WTC11 (cell line): ENCODE measurements at regions not wholly inside any gene's neighbourhood (a gene's known extent, or its start where the extent isn't known, plus 50 kb on each side); places are given as distances from the start of the nearest gene placed in this dataset.

Experiments
- ATAC-seq: fragments of 200-7000 bp; cut with Tn5 transposase; 2 replicates; pipeline ENCODE4 v1.10.0; 2021; ENCODE audit warnings: mild to moderate bottlenecking, moderate library complexity
- CTCF ChIA-PET: fragments of 300-600 bp; sonication (Branson Sonifier 250); formaldehyde crosslinking; loops from one replicate; lab custom pipeline; 2021; ENCODE audit warnings: antibody characterized with exemption; lab: Charles Lee
- POLR2A ChIA-PET: fragments of 350-600 bp; sonication (Branson Sonifier 250); formaldehyde crosslinking; loops from one replicate; lab custom pipeline; 2021; ENCODE audit warnings: antibody characterized with exemption; lab: Charles Lee
- DNase-seq: peaks from one replicate; pipeline ENCODE4 v3.0.0; 2021; ENCODE audit warnings: low spot score
- H3K27ac Mint-ChIP-seq: 2 replicates; pipeline ENCODE4 v1.8.0; 2021; ENCODE audit warnings: mixed read lengths
- H3K27me3 Mint-ChIP-seq: 2 replicates; pipeline ENCODE4 v1.8.0; 2021; ENCODE audit warnings: low read depth, mild to moderate bottlenecking, moderate library complexity, mixed read lengths
- H3K36me3 Mint-ChIP-seq: 2 replicates; pipeline ENCODE4 v1.8.0; 2021; ENCODE audit warnings: mixed read lengths
- H3K4me1 Mint-ChIP-seq: 2 replicates; pipeline ENCODE4 v1.8.0; 2022; ENCODE audit warnings: mixed read lengths
- H3K4me3 Mint-ChIP-seq: 2 replicates; pipeline ENCODE4 v1.8.0; 2021; ENCODE audit warnings: mild to moderate bottlenecking, moderate library complexity, mixed read lengths
- H3K9me3 Mint-ChIP-seq: 2 replicates; pipeline ENCODE4 v1.8.0; 2021; ENCODE audit warnings: mixed read lengths
- AFF4 ChIP-seq: sonication (generic); formaldehyde crosslinking; IDR thresholded peaks from 2 replicates; pipeline ENCODE4 v1.8.1; 2023; ENCODE audit warnings: mild to moderate bottlenecking, missing genetic modification reagents, borderline replicate concordance
- ATF1 ChIP-seq: sonication (generic); formaldehyde crosslinking; IDR thresholded peaks from 2 replicates; pipeline ENCODE4 v1.8.1; 2023; ENCODE audit warnings: mild to moderate bottlenecking, moderate library complexity, missing genetic modification reagents
- CBFB ChIP-seq: sonication (generic); formaldehyde crosslinking; IDR thresholded peaks from 2 replicates; pipeline ENCODE4 v1.8.1; 2022; ENCODE audit warnings: mild to moderate bottlenecking, low read depth, missing genetic modification reagents
- FOXK1 ChIP-seq: sonication (generic); formaldehyde crosslinking; IDR thresholded peaks from 2 replicates; pipeline ENCODE4 v1.8.0; 2022; ENCODE audit warnings: mild to moderate bottlenecking, moderate library complexity, missing genetic modification reagents
- GRHL2 ChIP-seq: fragments of 250-450 bp; sonication (Bioruptor Pico); IDR thresholded peaks from 2 replicates; pipeline ENCODE4 v1.8.0; 2022; ENCODE audit warnings: mild to moderate bottlenecking, moderate library complexity; ENCODE audit not compliant: insufficient replicate concordance, severe bottlenecking
- HMGA2 ChIP-seq: fragments of 250-450 bp; sonication (Bioruptor Pico); IDR thresholded peaks from 2 replicates; pipeline ENCODE4 v1.4.0; 2021; ENCODE audit warnings: mild to moderate bottlenecking, moderate library complexity
- MLX ChIP-seq: sonication (generic); formaldehyde crosslinking; IDR thresholded peaks from 2 replicates; pipeline ENCODE4 v1.8.1; 2023; ENCODE audit warnings: mild to moderate bottlenecking, missing genetic modification reagents, moderate library complexity
- NR1H2 ChIP-seq: sonication (generic); formaldehyde crosslinking; IDR thresholded peaks from 2 replicates; pipeline ENCODE4 v1.9.0; 2021; ENCODE audit warnings: mild to moderate bottlenecking, moderate library complexity, missing genetic modification reagents
- OVOL2 ChIP-seq: fragments of 250-450 bp; sonication (Bioruptor Pico); IDR thresholded peaks from 2 replicates; pipeline ENCODE4 v1.9.0; 2021; ENCODE audit warnings: mild to moderate bottlenecking, borderline replicate concordance
- PRDM15 ChIP-seq: sonication (generic); formaldehyde crosslinking; IDR thresholded peaks from 2 replicates; pipeline ENCODE4 v1.8.0; 2022; ENCODE audit warnings: missing genetic modification reagents
- PRRX2 ChIP-seq: fragments of 250-450 bp; sonication (Bioruptor Pico); IDR thresholded peaks from 2 replicates; pipeline ENCODE4 v1.8.0; 2021; ENCODE audit warnings: mild to moderate bottlenecking
- RELA ChIP-seq: sonication (generic); formaldehyde crosslinking; IDR thresholded peaks from 2 replicates; pipeline ENCODE4 v1.8.1; 2022; ENCODE audit warnings: missing genetic modification reagents, mild to moderate bottlenecking, borderline replicate concordance
- SMAD4 ChIP-seq: sonication (generic); formaldehyde crosslinking; IDR thresholded peaks from 2 replicates; pipeline ENCODE4 v1.8.0; 2022; ENCODE audit warnings: mild to moderate bottlenecking, missing genetic modification reagents
- SOX15 ChIP-seq: fragments of 250-450 bp; sonication (Bioruptor Pico); IDR thresholded peaks from 2 replicates; pipeline ENCODE4 v1.9.0; 2021; ENCODE audit warnings: mild to moderate bottlenecking
- SP1 ChIP-seq: sonication (generic); formaldehyde crosslinking; conservative IDR thresholded peaks from 2 replicates; pipeline ENCODE4 v1.8.1; 2022; ENCODE audit warnings: missing genetic modification reagents
- STAT6 ChIP-seq: sonication (generic); formaldehyde crosslinking; conservative IDR thresholded peaks from 2 replicates; pipeline ENCODE4 v1.8.1; 2023; ENCODE audit warnings: mild to moderate bottlenecking, low read depth, missing genetic modification reagents, moderate library complexity
- TEAD1 ChIP-seq: sonication (generic); formaldehyde crosslinking; IDR thresholded peaks from 2 replicates; pipeline ENCODE4 v1.8.0; 2022; ENCODE audit warnings: mild to moderate bottlenecking, missing genetic modification reagents
- ZNF219 ChIP-seq: sonication (generic); formaldehyde crosslinking; IDR thresholded peaks from 2 replicates; pipeline ENCODE4 v1.8.0; 2023; ENCODE audit warnings: missing genetic modification reagents, mild to moderate bottlenecking, borderline replicate concordance
- ZNF532 ChIP-seq: fragments of 250-450 bp; sonication (Bioruptor Pico); IDR thresholded peaks from 2 replicates; pipeline ENCODE4 v1.9.0; 2021; ENCODE audit warnings: mild to moderate bottlenecking, borderline replicate concordance
- TF ChIP-seq, protein P1 (sequence below): sonication (generic); formaldehyde crosslinking; IDR thresholded peaks from 2 replicates; pipeline ENCODE4 v1.8.1; 2022; ENCODE audit warnings: missing genetic modification reagents, borderline replicate concordance

DNA sequence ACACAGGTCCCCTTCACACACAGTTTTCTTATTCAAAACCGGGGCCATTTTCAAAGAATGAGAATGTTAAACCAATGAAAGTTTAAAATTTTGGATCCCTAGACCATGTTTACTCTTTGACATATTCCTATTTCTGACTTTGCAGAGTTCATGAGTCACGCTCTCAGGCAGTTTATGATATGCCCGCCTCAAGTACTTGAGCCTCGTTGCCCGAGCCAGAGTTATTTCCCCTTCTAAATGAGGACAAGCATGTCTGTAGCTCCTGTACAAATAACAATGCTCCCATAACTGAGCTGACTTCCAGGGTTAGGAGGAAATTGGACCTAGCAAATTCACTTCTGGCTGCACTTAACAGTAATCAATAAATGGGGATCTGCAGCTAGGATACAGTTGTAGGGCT is 87.9 kb upstream of the PDE1C start (continued):
- TF ChIP-seq ZNF219 (CRISPR knock-in tag) (no peak), ZNF532 (CRISPR knock-in tag) (no peak), ATF1 (no peak), OVOL2 (CRISPR knock-in tag) (no peak), CBFB (no peak), TEAD1 (CRISPR knock-in tag) (no peak), HMGA2 (CRISPR knock-in tag) (no peak), NR1H2 (CRISPR knock-in tag) (no peak), PRRX2 (CRISPR knock-in tag) (no peak)

- ATAC-seq, result no peak
- H3K27ac Mint-ChIP-seq, result no peak overlapping the region
- CTCF ChIA-PET, result interaction anchor here (1.2 kb wide), 1 partner anchor 9 kb away, joined by 4 read pairs; no protein-coding TSS in a partner anchor
- peaks cover 12% of the 10 kb centered on the region for H3K4me1 Mint-ChIP-seq
- no peak overlapping the region for H3K4me3 Mint-ChIP-seq
- peaks cover 10% of the 10 kb centered on the region for H3K9me3 Mint-ChIP-seq
- POLR2A ChIA-PET, result no interaction called here
- no peak for DNase-seq
- 0 out of 2 replicates have a peak, but pooled peaks cover 3% of the 10 kb centered on the region for H3K36me3 Mint-ChIP-seq
- peaks cover 65% of the 10 kb centered on the region for H3K27me3 Mint-ChIP-seq
- TF ChIP-seq SMAD4 (CRISPR knock-in tag) (no peak), SOX15 (CRISPR knock-in tag) (no peak), MLX (CRISPR knock-in tag) (no peak), RELA (no peak), STAT6 (CRISPR knock-in tag) (no peak), PRRX2 (CRISPR knock-in tag) (no peak), AFF4 (no peak), PRDM15 (CRISPR knock-in tag) (no peak), SP1 (CRISPR knock-in tag) (no peak), FOXK1 (no peak), GRHL2 (CRISPR knock-in tag) (no peak)
- TF ChIP-seq, protein P1, sequence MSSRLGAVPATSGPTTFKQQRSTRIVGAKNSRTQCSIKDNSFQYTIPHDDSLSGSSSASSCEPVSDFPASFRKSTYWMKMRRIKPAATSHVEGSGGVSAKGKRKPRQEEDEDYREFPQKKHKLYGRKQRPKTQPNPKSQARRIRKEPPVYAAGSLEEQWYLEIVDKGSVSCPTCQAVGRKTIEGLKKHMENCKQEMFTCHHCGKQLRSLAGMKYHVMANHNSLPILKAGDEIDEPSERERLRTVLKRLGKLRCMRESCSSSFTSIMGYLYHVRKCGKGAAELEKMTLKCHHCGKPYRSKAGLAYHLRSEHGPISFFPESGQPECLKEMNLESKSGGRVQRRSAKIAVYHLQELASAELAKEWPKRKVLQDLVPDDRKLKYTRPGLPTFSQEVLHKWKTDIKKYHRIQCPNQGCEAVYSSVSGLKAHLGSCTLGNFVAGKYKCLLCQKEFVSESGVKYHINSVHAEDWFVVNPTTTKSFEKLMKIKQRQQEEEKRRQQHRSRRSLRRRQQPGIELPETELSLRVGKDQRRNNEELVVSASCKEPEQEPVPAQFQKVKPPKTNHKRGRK, result no peak
Observed at GRCh38 chr7:32155712-32156111, 85.5 kb upstream of the PDE1C start.
